ENCODE measurements at regions not wholly inside any gene's neighbourhood (a gene's known extent, or its start where the extent isn't known, plus 50 kb on each side); places are given as distances from the start of the nearest gene placed in this dataset.
"Not testable (repeated sequence)": the region's sequence is repeated elsewhere in the genome, so short reads cannot be mapped to it uniquely, and the experiment has no call there.

GRCh38 chr13:54657588-54657987 lies 1629.0 kb downstream of the OLFM4 start:
- Mint-ChIP-seq H3K4me1 (ENCODE audit: low read depth) (no peaks in the 10 kb centered on the region), H3K27me3 (ENCODE audit: low read depth) (no peaks in the 10 kb centered on the region), H3K27ac (no peak overlapping the region), H3K36me3 (ENCODE audit: insufficient read depth in 2 of 2) (peaks cover 0 to 2% of the 10 kb centered on the region in 2 donors), H3K4me3 (no peak overlapping the region), H3K9me3 (peaks cover 6 to 7% of the 10 kb centered on the region in 2 donors)
- DNase-seq: no peak
- no peak for ATAC-seq (replicated peaks in 1 of 2)

- no peak for ATAC-seq (replicated peaks in 1 of 2)
- peaks cover 5% of the 10 kb centered on the region in 2 donors for H3K9me3 Mint-ChIP-seq
- H3K4me1 Mint-ChIP-seq (ENCODE audit: low read depth): no peaks in the 10 kb centered on the region
- H3K36me3 Mint-ChIP-seq (ENCODE audit: insufficient read depth in 2 of 2): peaks cover 0 to 1% of the 10 kb centered on the region in 2 donors
- H3K27me3 Mint-ChIP-seq (ENCODE audit: low read depth): no peaks in the 10 kb centered on the region
- DNase-seq: no peak
- no peak overlapping the region for H3K27ac Mint-ChIP-seq
- no peak overlapping the region for H3K4me3 Mint-ChIP-seq
These were observed 1630.2 kb downstream of the OLFM4 start for GRCh38 chr13:54658771-54659170.

- H3K4me1 Mint-ChIP-seq (ENCODE audit: low read depth): no peaks in the 10 kb centered on the region
These were observed 1631.7 kb downstream of the OLFM4 start for GRCh38 chr13:54660277-54660676.

GRCh38 chr13:54676526-54677113 lies 1648.0 kb downstream of the OLFM4 start:
- no peaks in the 10 kb centered on the region for H3K36me3 Mint-ChIP-seq (ENCODE audit: insufficient read depth in 2 of 2)
- H3K27me3 Mint-ChIP-seq (ENCODE audit: low read depth): no peaks in the 10 kb centered on the region
- peaks cover 3 to 4% of the 10 kb centered on the region in 2 donors for H3K9me3 Mint-ChIP-seq
- no peaks in the 10 kb centered on the region for H3K4me1 Mint-ChIP-seq (ENCODE audit: low read depth)
- DNase-seq (no peak), ATAC-seq (replicated peaks in 1 of 2) (no peak)
- no peak overlapping the region for H3K4me3 Mint-ChIP-seq
- no peak overlapping the region for H3K27ac Mint-ChIP-seq

More at GRCh38 chr13:54660277-54660676, 1631.7 kb downstream of the OLFM4 start:
- peaks cover 0 to 1% of the 10 kb centered on the region in 2 donors for H3K36me3 Mint-ChIP-seq (ENCODE audit: insufficient read depth in 2 of 2)
- no peak overlapping the region for H3K4me3 Mint-ChIP-seq
- DNase-seq (no peak), ATAC-seq (replicated peaks in 1 of 2) (no peak)
- no peaks in the 10 kb centered on the region for H3K27me3 Mint-ChIP-seq (ENCODE audit: low read depth)
- H3K9me3 Mint-ChIP-seq: peaks cover 5% of the 10 kb centered on the region in 2 donors
- no peak overlapping the region for H3K27ac Mint-ChIP-seq

GRCh38 chr13:54682184-54682583 lies 1653.6 kb downstream of the OLFM4 start:
- H3K4me3 Mint-ChIP-seq: no peak overlapping the region
- H3K27me3 Mint-ChIP-seq (ENCODE audit: low read depth): no peaks in the 10 kb centered on the region
- no peaks in the 10 kb centered on the region for H3K36me3 Mint-ChIP-seq (ENCODE audit: insufficient read depth in 2 of 2)
- DNase-seq (no peak), ATAC-seq (replicated peaks in 1 of 2) (no peak)
- peaks cover 3 to 7% of the 10 kb centered on the region in 2 donors for H3K9me3 Mint-ChIP-seq
- H3K4me1 Mint-ChIP-seq (ENCODE audit: low read depth): no peaks in the 10 kb centered on the region
- no peak overlapping the region for H3K27ac Mint-ChIP-seq

GRCh38 chr13:54687173-54687572 lies 1658.6 kb downstream of the OLFM4 start:
- H3K27me3 Mint-ChIP-seq (ENCODE audit: low read depth): no peaks in the 10 kb centered on the region
- ATAC-seq (replicated peaks in 1 of 2): no peak
- H3K27ac Mint-ChIP-seq: no peak overlapping the region
- H3K4me3 Mint-ChIP-seq: no peak overlapping the region
- DNase-seq: no peak
- peaks cover 4 to 5% of the 10 kb centered on the region in 2 donors for H3K9me3 Mint-ChIP-seq
- H3K4me1 Mint-ChIP-seq (ENCODE audit: low read depth): no peaks in the 10 kb centered on the region
- H3K36me3 Mint-ChIP-seq (ENCODE audit: insufficient read depth in 2 of 2): peaks cover 0 to 2% of the 10 kb centered on the region in 2 donors

- DNase-seq: no peak
- Mint-ChIP-seq H3K27me3 (ENCODE audit: low read depth) (no peaks in the 10 kb centered on the region), H3K36me3 (ENCODE audit: insufficient read depth in 2 of 2) (peaks cover 0 to 2% of the 10 kb centered on the region in 2 donors), H3K27ac (no peak overlapping the region), H3K9me3 (peaks cover 5 to 9% of the 10 kb centered on the region in 2 donors), H3K4me1 (ENCODE audit: low read depth) (no peaks in the 10 kb centered on the region), H3K4me3 (no peak overlapping the region)
- no peak for ATAC-seq (replicated peaks in 1 of 2)
These were observed 1671.2 kb downstream of the OLFM4 start for GRCh38 chr13:54699831-54700230.

- H3K4me3 Mint-ChIP-seq: no peak overlapping the region
- no peaks in the 10 kb centered on the region for H3K36me3 Mint-ChIP-seq (ENCODE audit: insufficient read depth in 2 of 2)
- DNase-seq (no peak), ATAC-seq (replicated peaks in 1 of 2) (no peak)
- peaks cover 3 to 9% of the 10 kb centered on the region in 2 donors for H3K9me3 Mint-ChIP-seq
- no peak overlapping the region for H3K27ac Mint-ChIP-seq
- H3K4me1 Mint-ChIP-seq (ENCODE audit: low read depth): no peaks in the 10 kb centered on the region
- no peaks in the 10 kb centered on the region for H3K27me3 Mint-ChIP-seq (ENCODE audit: low read depth)
These were observed 1677.1 kb downstream of the OLFM4 start for GRCh38 chr13:54705738-54706137.

- Mint-ChIP-seq H3K9me3 (peaks cover 0 to 6% of the 10 kb centered on the region in 2 donors), H3K27me3 (ENCODE audit: low read depth) (no peaks in the 10 kb centered on the region), H3K4me1 (ENCODE audit: low read depth) (no peaks in the 10 kb centered on the region), H3K36me3 (ENCODE audit: insufficient read depth in 2 of 2) (no peaks in the 10 kb centered on the region), H3K4me3 (no peak overlapping the region), H3K27ac (no peak overlapping the region)
- DNase-seq (no peak), ATAC-seq (replicated peaks in 1 of 2) (no peak)
These were observed 1677.7 kb downstream of the OLFM4 start for GRCh38 chr13:54706336-54706735.

- DNase-seq (no peak), ATAC-seq (replicated peaks in 1 of 2) (no peak)
- no peak overlapping the region for H3K27ac Mint-ChIP-seq
- H3K4me3 Mint-ChIP-seq: no peak overlapping the region
- no peaks in the 10 kb centered on the region for H3K27me3 Mint-ChIP-seq (ENCODE audit: low read depth)
- H3K4me1 Mint-ChIP-seq (ENCODE audit: low read depth): no peaks in the 10 kb centered on the region
- H3K36me3 Mint-ChIP-seq (ENCODE audit: insufficient read depth in 2 of 2): peaks cover 0 to 2% of the 10 kb centered on the region in 2 donors
- peaks cover 2 to 8% of the 10 kb centered on the region in 2 donors for H3K9me3 Mint-ChIP-seq
These were observed 1680.9 kb downstream of the OLFM4 start for GRCh38 chr13:54709546-54709945.

GRCh38 chr13:54733639-54734038 lies 1705.0 kb downstream of the OLFM4 start:
- Mint-ChIP-seq H3K9me3 (peaks cover 17 to 21% of the 10 kb centered on the region in 2 donors), H3K4me1 (ENCODE audit: low read depth) (no peaks in the 10 kb centered on the region), H3K36me3 (ENCODE audit: insufficient read depth in 2 of 2) (peaks cover 2 to 4% of the 10 kb centered on the region in 2 donors), H3K27me3 (ENCODE audit: low read depth) (no peaks in the 10 kb centered on the region), H3K4me3 (no peak overlapping the region), H3K27ac (no peak overlapping the region)
- ATAC-seq (replicated peaks in 1 of 2): no peak
- DNase-seq: no peak

- not testable (repeated sequence) for H3K36me3 Mint-ChIP-seq (ENCODE audit: insufficient read depth in 2 of 2); H3K27me3 Mint-ChIP-seq (ENCODE audit: low read depth); H3K4me3 Mint-ChIP-seq; H3K27ac Mint-ChIP-seq; H3K9me3 Mint-ChIP-seq; H3K4me1 Mint-ChIP-seq (ENCODE audit: low read depth); ATAC-seq (replicated peaks in 1 of 2); DNase-seq
These were observed 1708.6 kb downstream of the OLFM4 start for GRCh38 chr13:54737211-54737610.

- Mint-ChIP-seq H3K36me3 (ENCODE audit: insufficient read depth in 2 of 2) (no peaks in the 10 kb centered on the region), H3K4me1 (ENCODE audit: low read depth) (no peaks in the 10 kb centered on the region), H3K9me3 (peaks cover 2 to 3% of the 10 kb centered on the region in 2 donors), H3K4me3 (no peak overlapping the region), H3K27ac (no peak overlapping the region), H3K27me3 (ENCODE audit: low read depth) (no peaks in the 10 kb centered on the region)
- no peak for DNase-seq
- no peak for ATAC-seq (replicated peaks in 1 of 2)
These were observed 1714.4 kb downstream of the OLFM4 start for GRCh38 chr13:54742984-54743383.

GRCh38 chr13:54744747-54745146 lies 1716.1 kb downstream of the OLFM4 start:
- H3K36me3 Mint-ChIP-seq (ENCODE audit: insufficient read depth in 2 of 2): no peaks in the 10 kb centered on the region
- ATAC-seq (replicated peaks in 1 of 2) (no peak), DNase-seq (no peak)
- no peak overlapping the region for H3K4me3 Mint-ChIP-seq
- H3K27ac Mint-ChIP-seq: no peak overlapping the region
- peaks cover 2 to 5% of the 10 kb centered on the region in 2 donors for H3K9me3 Mint-ChIP-seq
- H3K27me3 Mint-ChIP-seq (ENCODE audit: low read depth): no peaks in the 10 kb centered on the region
- no peaks in the 10 kb centered on the region for H3K4me1 Mint-ChIP-seq (ENCODE audit: low read depth)
